GM19240 (cell line): ENCODE measurements at regions not wholly inside any gene's neighbourhood (a gene's known extent, or its start where the extent isn't known, plus 50 kb on each side); places are given as distances from the start of the nearest gene placed in this dataset.

ENCODE experiments used
- DNase-seq: peaks from one replicate; pipeline ENCODE4 v3.0.0; 2011; ENCODE audit warnings: low spot score; ENCODE audit not compliant: insufficient read length

- no peak for DNase-seq
These were observed 989.7 kb upstream of the CRIM1 start for GRCh38 chr2:35365859-35366258.

GRCh38 chr2:35356332-35356731 is 999.2 kb upstream of the CRIM1 start:
- DNase-seq, result no peak

- no peak for DNase-seq
These were observed 1000.5 kb upstream of the CRIM1 start for GRCh38 chr2:35355056-35355455.

GRCh38 chr2:35347561-35347960 is 1008.0 kb upstream of the CRIM1 start:
- DNase-seq, result no peak

- DNase-seq, result no peak
These were observed 1012.4 kb upstream of the CRIM1 start for GRCh38 chr2:35343135-35343534.

- no peak for DNase-seq
These were observed 1016.4 kb upstream of the CRIM1 start for GRCh38 chr2:35339211-35339610.

- no peak for DNase-seq
These were observed 1017.7 kb upstream of the CRIM1 start for GRCh38 chr2:35337922-35338321.

- DNase-seq, result no peak
These were observed 1041.5 kb upstream of the CRIM1 start for GRCh38 chr2:35314049-35314448.

GRCh38 chr2:35301369-35301768 is 1054.2 kb upstream of the CRIM1 start:
- DNase-seq, result no peak

GRCh38 chr2:35298493-35298892 is 1057.1 kb upstream of the CRIM1 start:
- no peak for DNase-seq

- no peak for DNase-seq
These were observed 1058.2 kb upstream of the CRIM1 start for GRCh38 chr2:35297403-35297802.

- DNase-seq, result no peak
These were observed 1060.8 kb upstream of the CRIM1 start for GRCh38 chr2:35294636-35295263.

- DNase-seq, result no peak
These were observed 1062.3 kb upstream of the CRIM1 start for GRCh38 chr2:35293261-35293660.

- no peak for DNase-seq
These were observed 1063.4 kb upstream of the CRIM1 start for GRCh38 chr2:35292199-35292598.

- DNase-seq, result no peak
These were observed 1073.9 kb upstream of the CRIM1 start for GRCh38 chr2:35281702-35282101.

GRCh38 chr2:35255826-35256225 is 1099.8 kb upstream of the CRIM1 start:
- no peak for DNase-seq

GRCh38 chr2:35251156-35251555 is 1104.4 kb upstream of the CRIM1 start:
- DNase-seq, result no peak

GRCh38 chr2:35246702-35247101 is 1108.9 kb upstream of the CRIM1 start:
- no peak for DNase-seq

- DNase-seq, result no peak
These were observed 1127.0 kb upstream of the CRIM1 start for GRCh38 chr2:35228584-35228983.

- no peak for DNase-seq
These were observed 1135.1 kb upstream of the CRIM1 start for GRCh38 chr2:35220461-35220860.

- DNase-seq, result no peak
These were observed 1150.7 kb upstream of the CRIM1 start for GRCh38 chr2:35204881-35205280.

- DNase-seq, result no peak
These were observed 1151.3 kb upstream of the CRIM1 start for GRCh38 chr2:35204323-35204722.

- no peak for DNase-seq
These were observed 1156.3 kb upstream of the CRIM1 start for GRCh38 chr2:35199298-35199697.

- DNase-seq, result no peak
These were observed 1169.6 kb upstream of the CRIM1 start for GRCh38 chr2:35185861-35186412.
